ENCODE measurements at regions not wholly inside any gene's neighbourhood (a gene's known extent, or its start where the extent isn't known, plus 50 kb on each side); places are given as distances from the start of the nearest gene placed in this dataset.

DNA sequence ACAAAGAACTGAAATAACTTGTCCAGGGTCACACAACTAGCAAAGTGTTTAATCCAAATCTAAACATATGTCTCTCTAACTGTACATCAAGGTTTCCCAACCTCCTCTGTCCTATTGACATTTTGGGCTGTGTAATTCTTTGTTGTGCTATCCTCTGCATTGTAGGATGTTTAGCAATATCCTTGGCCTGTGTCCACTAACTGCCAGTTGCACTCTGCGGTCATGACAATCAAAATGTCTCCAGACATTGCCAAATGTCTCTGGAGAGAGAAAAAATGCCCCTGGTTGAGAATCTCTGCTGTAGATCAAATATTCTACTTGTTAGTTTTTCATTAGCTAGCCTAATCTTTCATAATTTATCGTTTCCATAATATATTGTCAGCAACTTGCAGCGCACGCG lies 353.4 kb upstream of the NEGR1 start:
- ATAC-seq (ENCODE audit: low read depth) (peak; percentile 62; the same call in 2 of the 3 replicates), DNase-seq (ENCODE audit: low spot score) (no peak)
- no peak overlapping the region for H3K27ac ChIP-seq (ENCODE audit: poor library complexity, severe bottlenecking)
- no peaks in the 10 kb centered on the region for H3K36me3 ChIP-seq (ENCODE audit: low read depth)
- TF ChIP-seq CTCF (IDR thresholded peaks at IDR 0.05; ENCODE audit: poor library complexity, severe bottlenecking) = no peak
- H3K9me3 ChIP-seq (ENCODE audit: severe bottlenecking) = no peaks in the 10 kb centered on the region
- no peaks in the 10 kb centered on the region for H3K4me1 ChIP-seq (ENCODE audit: insufficient read depth, poor library complexity, severe bottlenecking)
- H3K4me3 ChIP-seq (ENCODE audit: severe bottlenecking) = no peak overlapping the region
- no peaks in the 10 kb centered on the region for H3K27me3 ChIP-seq (ENCODE audit: insufficient read depth, poor library complexity, severe bottlenecking)

DNA sequence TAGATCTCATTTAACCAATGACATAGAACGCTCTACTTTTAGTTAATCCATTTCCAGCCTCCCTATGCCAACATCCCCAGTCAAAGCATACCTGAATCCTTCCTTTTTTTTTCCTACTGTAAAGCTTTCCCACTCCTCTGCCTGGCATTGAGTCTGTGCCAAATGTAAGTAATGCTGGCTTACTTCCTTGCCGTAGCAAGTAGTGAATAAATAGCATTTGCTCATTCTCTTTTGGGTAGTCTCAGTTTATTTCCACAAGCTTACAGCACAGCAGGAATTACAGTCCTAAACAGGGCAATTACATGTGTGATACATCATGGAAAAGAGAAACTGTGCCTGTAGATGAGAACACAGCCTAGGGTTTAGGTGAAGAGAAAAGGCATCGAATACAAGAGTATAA lies 352.6 kb upstream of the NEGR1 start:
- Histone ChIP-seq H3K36me3 (ENCODE audit: low read depth) (no peaks in the 10 kb centered on the region), H3K27ac (ENCODE audit: poor library complexity, severe bottlenecking) (no peak overlapping the region), H3K4me3 (ENCODE audit: severe bottlenecking) (no peak overlapping the region), H3K27me3 (ENCODE audit: insufficient read depth, poor library complexity, severe bottlenecking) (no peaks in the 10 kb centered on the region), H3K4me1 (ENCODE audit: insufficient read depth, poor library complexity, severe bottlenecking) (no peaks in the 10 kb centered on the region), H3K9me3 (ENCODE audit: severe bottlenecking) (no peaks in the 10 kb centered on the region)
- TF ChIP-seq CTCF (IDR thresholded peaks at IDR 0.05; ENCODE audit: poor library complexity, severe bottlenecking) = no peak
- ATAC-seq (ENCODE audit: low read depth) = no peak
- no peak for DNase-seq (ENCODE audit: low spot score)

GRCh38 chr1:72631449-72631848 lies 349.1 kb upstream of the NEGR1 start:
- no peaks in the 10 kb centered on the region for H3K4me1 ChIP-seq (ENCODE audit: insufficient read depth, poor library complexity, severe bottlenecking)
- H3K27me3 ChIP-seq (ENCODE audit: insufficient read depth, poor library complexity, severe bottlenecking) = no peaks in the 10 kb centered on the region
- DNase-seq (ENCODE audit: low spot score) (no peak), ATAC-seq (ENCODE audit: low read depth) (no peak)
- TF ChIP-seq CTCF (IDR thresholded peaks at IDR 0.05; ENCODE audit: poor library complexity, severe bottlenecking) = no peak
- H3K27ac ChIP-seq (ENCODE audit: poor library complexity, severe bottlenecking) = no peak overlapping the region
- no peak overlapping the region for H3K4me3 ChIP-seq (ENCODE audit: severe bottlenecking)
- no peaks in the 10 kb centered on the region for H3K9me3 ChIP-seq (ENCODE audit: severe bottlenecking)
- no peaks in the 10 kb centered on the region for H3K36me3 ChIP-seq (ENCODE audit: low read depth)

DNA sequence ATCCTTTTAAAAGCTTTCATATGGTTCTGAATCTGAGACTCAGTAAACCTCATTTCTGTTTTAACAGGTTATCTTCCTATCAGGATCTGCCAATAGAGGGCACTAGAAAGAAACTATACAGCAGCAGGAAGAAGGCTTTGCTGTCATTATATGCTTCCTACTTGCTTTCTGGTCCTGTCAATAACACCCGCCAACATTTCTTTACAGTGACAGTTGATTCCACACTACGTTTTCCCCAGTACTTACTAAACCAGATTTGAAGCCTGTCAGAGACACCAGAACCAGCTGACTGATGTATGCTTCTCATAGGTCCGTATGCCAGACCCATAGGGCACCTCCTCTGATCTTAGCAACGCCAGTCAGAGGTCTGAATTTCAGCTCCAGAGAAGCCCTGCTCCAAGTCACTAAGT lies 341.0 kb upstream of the NEGR1 start:
- no peak overlapping the region for H3K4me3 ChIP-seq (ENCODE audit: severe bottlenecking)
- TF ChIP-seq CTCF (IDR thresholded peaks at IDR 0.05; ENCODE audit: poor library complexity, severe bottlenecking) = peak; percentile 81
- no peaks in the 10 kb centered on the region for H3K9me3 ChIP-seq (ENCODE audit: severe bottlenecking)
- H3K27me3 ChIP-seq (ENCODE audit: insufficient read depth, poor library complexity, severe bottlenecking) = no peaks in the 10 kb centered on the region
- no peaks in the 10 kb centered on the region for H3K4me1 ChIP-seq (ENCODE audit: insufficient read depth, poor library complexity, severe bottlenecking)
- H3K36me3 ChIP-seq (ENCODE audit: low read depth) = no peaks in the 10 kb centered on the region
- DNase-seq (ENCODE audit: low spot score) (no peak), ATAC-seq (ENCODE audit: low read depth) (peak; percentile 54; the same call in 2 of the 3 replicates)
- no peak overlapping the region for H3K27ac ChIP-seq (ENCODE audit: poor library complexity, severe bottlenecking)

GRCh38 chr1:72620453-72620852 lies 338.1 kb upstream of the NEGR1 start:
- no peaks in the 10 kb centered on the region for H3K27me3 ChIP-seq (ENCODE audit: insufficient read depth, poor library complexity, severe bottlenecking)
- no peak for TF ChIP-seq CTCF (IDR thresholded peaks at IDR 0.05; ENCODE audit: poor library complexity, severe bottlenecking)
- DNase-seq (ENCODE audit: low spot score) = no peak
- no peaks in the 10 kb centered on the region for H3K9me3 ChIP-seq (ENCODE audit: severe bottlenecking)
- no peaks in the 10 kb centered on the region for H3K36me3 ChIP-seq (ENCODE audit: low read depth)
- H3K4me1 ChIP-seq (ENCODE audit: insufficient read depth, poor library complexity, severe bottlenecking) = no peaks in the 10 kb centered on the region
- no peak overlapping the region for H3K27ac ChIP-seq (ENCODE audit: poor library complexity, severe bottlenecking)
- H3K4me3 ChIP-seq (ENCODE audit: severe bottlenecking) = no peak overlapping the region
- no peak for ATAC-seq (ENCODE audit: low read depth)

Data from RWPE2 (cell line).